ENCODE measurements at regions not wholly inside any gene's neighbourhood (a gene's known extent, or its start where the extent isn't known, plus 50 kb on each side); places are given as distances from the start of the nearest gene placed in this dataset.

GRCh38 chr2:217462121-217462520, 540.7 kb downstream of the TNS1 start:
- no peak for TF ChIP-seq CTCF (IDR thresholded peaks at IDR 0.05)
- no peak for TF ChIP-seq POLR2A (IDR thresholded peaks at IDR 0.05)
